ENCODE measurements at regions not wholly inside any gene's neighbourhood (a gene's known extent, or its start where the extent isn't known, plus 50 kb on each side); places are given as distances from the start of the nearest gene placed in this dataset.

DNA sequence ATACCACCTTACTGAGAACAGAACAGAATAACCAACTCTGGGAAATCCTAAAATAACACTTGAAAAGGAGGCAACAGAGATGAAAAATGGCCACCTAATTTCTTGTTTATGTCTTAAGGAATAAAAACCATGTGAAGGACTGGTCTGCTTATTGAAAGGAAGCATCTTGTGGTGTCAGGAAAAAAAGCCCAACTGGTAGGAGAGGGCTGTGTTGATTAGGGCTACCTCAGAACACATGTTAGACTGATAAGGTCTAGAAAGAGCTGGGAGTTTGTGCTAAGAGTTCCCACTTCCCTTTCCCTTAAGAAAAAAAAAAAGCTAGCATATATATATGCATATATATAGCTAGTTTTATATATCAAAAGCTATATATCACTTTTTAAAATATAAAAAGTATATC lies 425.3 kb upstream of the BTBD3 start:
- no peak for TF ChIP-seq POLR2A (IDR thresholded peaks at IDR 0.05)
- TF ChIP-seq, protein P1, sequence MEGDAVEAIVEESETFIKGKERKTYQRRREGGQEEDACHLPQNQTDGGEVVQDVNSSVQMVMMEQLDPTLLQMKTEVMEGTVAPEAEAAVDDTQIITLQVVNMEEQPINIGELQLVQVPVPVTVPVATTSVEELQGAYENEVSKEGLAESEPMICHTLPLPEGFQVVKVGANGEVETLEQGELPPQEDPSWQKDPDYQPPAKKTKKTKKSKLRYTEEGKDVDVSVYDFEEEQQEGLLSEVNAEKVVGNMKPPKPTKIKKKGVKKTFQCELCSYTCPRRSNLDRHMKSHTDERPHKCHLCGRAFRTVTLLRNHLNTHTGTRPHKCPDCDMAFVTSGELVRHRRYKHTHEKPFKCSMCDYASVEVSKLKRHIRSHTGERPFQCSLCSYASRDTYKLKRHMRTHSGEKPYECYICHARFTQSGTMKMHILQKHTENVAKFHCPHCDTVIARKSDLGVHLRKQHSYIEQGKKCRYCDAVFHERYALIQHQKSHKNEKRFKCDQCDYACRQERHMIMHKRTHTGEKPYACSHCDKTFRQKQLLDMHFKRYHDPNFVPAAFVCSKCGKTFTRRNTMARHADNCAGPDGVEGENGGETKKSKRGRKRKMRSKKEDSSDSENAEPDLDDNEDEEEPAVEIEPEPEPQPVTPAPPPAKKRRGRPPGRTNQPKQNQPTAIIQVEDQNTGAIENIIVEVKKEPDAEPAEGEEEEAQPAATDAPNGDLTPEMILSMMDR (IDR thresholded peaks at IDR 0.05), result no peak

Data from sigmoid colon (tissue), 3 donors.